ENCODE measurements at regions not wholly inside any gene's neighbourhood (a gene's known extent, or its start where the extent isn't known, plus 50 kb on each side); places are given as distances from the start of the nearest gene placed in this dataset.

DNA sequence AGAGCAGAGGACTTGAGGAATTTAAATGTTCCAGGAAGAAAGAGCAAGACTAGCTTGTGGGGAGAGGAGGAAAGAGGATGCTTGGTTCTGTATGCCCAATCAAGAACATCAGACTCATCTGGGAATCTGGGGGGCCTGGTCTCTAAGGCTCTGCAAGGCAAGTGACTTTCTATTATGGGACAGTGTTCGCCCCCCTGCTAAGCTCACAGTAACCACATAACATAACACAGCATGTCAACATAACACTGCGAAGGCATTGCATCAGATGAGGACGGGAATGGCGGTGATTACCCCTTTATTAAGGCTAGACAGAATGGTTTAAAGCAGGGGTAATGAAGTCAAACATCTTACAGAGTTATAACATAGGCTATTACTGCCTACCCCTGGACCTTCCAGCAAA is 176.6 kb upstream of the IRX6 start:
- no peaks in the 10 kb centered on the region for H3K36me3 ChIP-seq (replicated peaks; ENCODE audit: insufficient read depth, low read depth)
- H3K27me3 ChIP-seq = no peaks in the 10 kb centered on the region
- WGBS (ENCODE audit: low lambda C conversion rate, missing lambda C conversion rate) = 90% methylated on average over 4 of the region's 4 CpGs
- no peak overlapping the region for H3K27ac ChIP-seq
- DNase-seq (ENCODE audit: low spot score) = no peak
- no peaks in the 10 kb centered on the region for H3K9me3 ChIP-seq (ENCODE audit: low read depth)
- H3K79me2 ChIP-seq = no peaks in the 10 kb centered on the region
- H3K4me2 ChIP-seq = no peak overlapping the region
- H4K20me1 ChIP-seq (ENCODE audit: insufficient read depth, poor library complexity, severe bottlenecking) = no peaks in the 10 kb centered on the region
- no peaks in the 10 kb centered on the region for H3K4me1 ChIP-seq (ENCODE audit: insufficient read depth)
- no peaks in the 10 kb centered on the region for H3K9me2 ChIP-seq (replicated peaks; ENCODE audit: insufficient read depth)
- H2AFZ ChIP-seq = no peak overlapping the region
- no peak overlapping the region for H3K4me3 ChIP-seq
- TF ChIP-seq, protein P1, sequence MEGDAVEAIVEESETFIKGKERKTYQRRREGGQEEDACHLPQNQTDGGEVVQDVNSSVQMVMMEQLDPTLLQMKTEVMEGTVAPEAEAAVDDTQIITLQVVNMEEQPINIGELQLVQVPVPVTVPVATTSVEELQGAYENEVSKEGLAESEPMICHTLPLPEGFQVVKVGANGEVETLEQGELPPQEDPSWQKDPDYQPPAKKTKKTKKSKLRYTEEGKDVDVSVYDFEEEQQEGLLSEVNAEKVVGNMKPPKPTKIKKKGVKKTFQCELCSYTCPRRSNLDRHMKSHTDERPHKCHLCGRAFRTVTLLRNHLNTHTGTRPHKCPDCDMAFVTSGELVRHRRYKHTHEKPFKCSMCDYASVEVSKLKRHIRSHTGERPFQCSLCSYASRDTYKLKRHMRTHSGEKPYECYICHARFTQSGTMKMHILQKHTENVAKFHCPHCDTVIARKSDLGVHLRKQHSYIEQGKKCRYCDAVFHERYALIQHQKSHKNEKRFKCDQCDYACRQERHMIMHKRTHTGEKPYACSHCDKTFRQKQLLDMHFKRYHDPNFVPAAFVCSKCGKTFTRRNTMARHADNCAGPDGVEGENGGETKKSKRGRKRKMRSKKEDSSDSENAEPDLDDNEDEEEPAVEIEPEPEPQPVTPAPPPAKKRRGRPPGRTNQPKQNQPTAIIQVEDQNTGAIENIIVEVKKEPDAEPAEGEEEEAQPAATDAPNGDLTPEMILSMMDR (IDR thresholded peaks at IDR 0.05; ENCODE audit: poor library complexity) = no peak
- TF ChIP-seq EZH2phosphoT487 (IDR thresholded peaks at IDR 0.05; ENCODE audit: low read depth, severe bottlenecking, unreplicated experiment) (no peak), EZH2 (IDR thresholded peaks at IDR 0.05; ENCODE audit: borderline replicate concordance) (no peak)

DNA sequence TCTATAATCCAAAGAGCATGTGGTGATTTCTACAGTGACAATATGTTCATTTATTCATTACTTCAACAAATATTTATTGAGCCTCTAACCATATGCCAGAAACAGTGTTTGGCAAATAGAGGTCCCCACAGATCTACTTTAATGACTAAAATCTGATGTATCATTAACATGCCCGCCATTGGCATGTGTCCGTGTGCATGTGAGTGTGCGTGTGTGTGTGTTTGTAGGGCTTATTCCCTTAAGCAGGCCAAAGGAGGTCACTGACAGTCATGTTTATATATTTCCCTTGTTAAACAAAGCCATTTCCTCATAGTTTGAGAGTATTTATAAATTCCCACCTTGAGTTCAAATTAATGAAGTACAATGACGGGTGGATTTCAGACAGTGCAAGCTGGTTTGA is 174.4 kb upstream of the IRX6 start:
- no peaks in the 10 kb centered on the region for H3K36me3 ChIP-seq (replicated peaks; ENCODE audit: insufficient read depth, low read depth)
- H4K20me1 ChIP-seq (ENCODE audit: insufficient read depth, poor library complexity, severe bottlenecking) = no peaks in the 10 kb centered on the region
- no peaks in the 10 kb centered on the region for H3K9me2 ChIP-seq (replicated peaks; ENCODE audit: insufficient read depth)
- no peaks in the 10 kb centered on the region for H3K4me1 ChIP-seq (ENCODE audit: insufficient read depth)
- no peaks in the 10 kb centered on the region for H3K9me3 ChIP-seq (ENCODE audit: low read depth)
- no peak overlapping the region for H2AFZ ChIP-seq
- no peak overlapping the region for H3K27ac ChIP-seq
- no peaks in the 10 kb centered on the region for H3K27me3 ChIP-seq
- no peak overlapping the region for H3K4me2 ChIP-seq
- H3K4me3 ChIP-seq = no peak overlapping the region
- no peak for DNase-seq (ENCODE audit: low spot score)
- TF ChIP-seq, protein P1 (IDR thresholded peaks at IDR 0.05; ENCODE audit: poor library complexity) = no peak
- TF ChIP-seq EZH2 (IDR thresholded peaks at IDR 0.05; ENCODE audit: borderline replicate concordance) = no peak
- TF ChIP-seq EZH2phosphoT487 (IDR thresholded peaks at IDR 0.05; ENCODE audit: low read depth, severe bottlenecking, unreplicated experiment) = no peak
- no peaks in the 10 kb centered on the region for H3K79me2 ChIP-seq
- 81% methylated on average over 4 of the region's 4 CpGs for WGBS (ENCODE audit: low lambda C conversion rate, missing lambda C conversion rate)

DNA sequence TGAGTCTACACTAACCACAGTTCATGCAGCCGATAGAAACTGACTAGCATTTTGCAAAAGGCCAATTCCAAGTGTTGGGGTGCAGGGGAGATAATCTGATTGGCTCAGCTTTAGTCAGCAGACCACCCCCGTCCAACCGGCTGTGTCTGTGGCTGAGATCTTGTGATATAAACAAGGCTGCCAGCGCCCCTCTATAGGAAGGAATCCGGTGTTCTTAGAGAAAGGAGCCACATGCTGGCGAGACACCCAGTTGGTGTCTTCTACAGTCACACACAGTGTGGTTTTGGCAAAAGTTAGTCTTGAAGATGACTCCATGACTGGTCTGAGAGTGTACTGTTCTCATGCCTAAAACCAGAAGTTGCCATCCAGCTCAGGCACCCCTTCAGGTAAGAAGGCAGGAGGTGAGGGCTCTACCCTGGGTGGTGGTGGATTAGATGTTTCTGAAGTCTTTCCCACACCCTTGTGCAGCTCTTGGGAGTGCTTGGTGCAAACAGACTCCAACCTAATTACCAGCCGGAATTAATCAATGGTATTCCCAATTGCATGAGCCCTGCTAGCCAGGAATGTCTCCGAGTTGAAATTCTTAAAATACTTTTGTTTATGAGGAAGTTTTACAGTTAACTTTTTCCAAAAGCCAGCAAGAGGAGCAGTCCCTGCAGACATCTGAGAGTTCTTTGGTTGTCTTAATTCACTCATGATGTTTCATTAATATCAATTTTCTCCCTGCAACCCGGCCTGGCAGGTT is 172.3 kb upstream of the IRX6 start:
- H4K20me1 ChIP-seq (ENCODE audit: insufficient read depth, poor library complexity, severe bottlenecking) = no peaks in the 10 kb centered on the region
- no peaks in the 10 kb centered on the region for H3K79me2 ChIP-seq
- H3K36me3 ChIP-seq (replicated peaks; ENCODE audit: insufficient read depth, low read depth) = no peaks in the 10 kb centered on the region
- no peak overlapping the region for H3K4me3 ChIP-seq
- DNase-seq (ENCODE audit: low spot score) = no peak
- no peak overlapping the region for H3K4me2 ChIP-seq
- H3K27me3 ChIP-seq = no peaks in the 10 kb centered on the region
- WGBS (ENCODE audit: low lambda C conversion rate, missing lambda C conversion rate) = 75% methylated on average over 9 of the region's 9 CpGs
- no peaks in the 10 kb centered on the region for H3K4me1 ChIP-seq (ENCODE audit: insufficient read depth)
- H3K9me2 ChIP-seq (replicated peaks; ENCODE audit: insufficient read depth) = no peaks in the 10 kb centered on the region
- no peak overlapping the region for H2AFZ ChIP-seq
- H3K27ac ChIP-seq = no peak overlapping the region
- TF ChIP-seq, protein P1 (IDR thresholded peaks at IDR 0.05; ENCODE audit: poor library complexity) = no peak
- no peak for TF ChIP-seq EZH2 (IDR thresholded peaks at IDR 0.05; ENCODE audit: borderline replicate concordance)
- TF ChIP-seq EZH2phosphoT487 (IDR thresholded peaks at IDR 0.05; ENCODE audit: low read depth, severe bottlenecking, unreplicated experiment) = no peak
- H3K9me3 ChIP-seq (ENCODE audit: low read depth) = no peaks in the 10 kb centered on the region
